ENCODE measurements at regions not wholly inside any gene's neighbourhood (a gene's known extent, or its start where the extent isn't known, plus 50 kb on each side); places are given as distances from the start of the nearest gene placed in this dataset.

- TF ChIP-seq POLR2AphosphoS5 (IDR thresholded peaks at IDR 0.05), result no peak
- TF ChIP-seq POLR2A (IDR thresholded peaks at IDR 0.05), result no peak
Measured at GRCh38 chr10:37489658-37490003, 364.2 kb downstream of the ANKRD30A start.
